Stimulated activated naive CD8-positive, alpha-beta T cell treated with anti-CD3 and anti-CD28 coated beads, Interleukin-15, amount 100 ng/mL, for 72 hours (primary cell): ENCODE measurements at regions not wholly inside any gene's neighbourhood (a gene's known extent, or its start where the extent isn't known, plus 50 kb on each side); places are given as distances from the start of the nearest gene placed in this dataset.

ENCODE experiments used
- ATAC-seq: fragments of 150-1000 bp; cut with Tn5 transposase; 2 replicates; pipeline ENCODE4 v1.10.0; 2021; ENCODE audit warnings: mild to moderate bottlenecking, moderate library complexity
- DNase-seq, 2 donors: peaks; one replicate each; pipeline ENCODE4 v3.0.0; 2021 to 2022
- H3K27ac Mint-ChIP-seq, 2 donors: one replicate each; pipeline ENCODE4 v1.8.0; 2022; ENCODE audit warnings: mild to moderate bottlenecking in 2 of 2, mixed read lengths in 2 of 2, moderate library complexity in 2 of 2
- H3K27me3 Mint-ChIP-seq: one replicate; pipeline ENCODE4 v1.8.0; 2022; ENCODE audit warnings: mixed read lengths
- H3K4me1 Mint-ChIP-seq: one replicate; pipeline ENCODE4 v1.8.0; 2022; ENCODE audit warnings: mild to moderate bottlenecking, mixed read lengths
- H3K4me3 Mint-ChIP-seq, 2 donors: one replicate each; pipeline ENCODE4 v1.8.0; 2022; ENCODE audit warnings: mild to moderate bottlenecking in 2 of 2, mixed read lengths in 2 of 2, moderate library complexity in 1 of 2
- H3K9me3 Mint-ChIP-seq, 2 donors: one replicate each; pipeline ENCODE4 v1.8.0; 2022; ENCODE audit warnings: mixed read lengths in 2 of 2

DNA sequence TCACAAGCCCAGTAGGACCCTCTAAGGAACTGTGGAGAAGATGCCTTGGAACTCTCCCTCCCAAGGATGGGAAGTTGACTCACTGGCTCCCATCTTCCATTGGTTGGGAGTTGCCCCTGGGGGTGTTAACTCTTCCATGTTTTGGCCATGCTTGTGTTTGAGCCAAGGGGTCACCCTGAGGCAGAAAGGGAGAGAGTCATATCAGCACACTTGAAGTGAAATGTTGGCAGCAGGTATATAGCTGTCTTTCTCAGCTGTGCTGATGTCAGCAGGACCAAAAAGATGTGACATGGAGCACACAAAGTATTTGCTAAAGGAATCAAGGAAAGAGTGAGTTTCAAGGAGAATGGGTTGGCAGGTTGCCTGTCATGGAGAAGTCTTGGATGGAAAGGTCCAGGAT lies 359.4 kb downstream of the RPS24 start:
- Mint-ChIP-seq H3K4me3 (no peak overlapping the region), H3K27ac (no peak overlapping the region), H3K27me3 (no peaks in the 10 kb centered on the region), H3K4me1 (no peaks in the 10 kb centered on the region), H3K9me3 (no peaks in the 10 kb centered on the region)
- DNase-seq = no peak
- no peak for ATAC-seq

GRCh38 chr10:78394047-78394446 lies 360.4 kb downstream of the RPS24 start:
- ATAC-seq (no peak), DNase-seq (no peak)
- H3K4me1 Mint-ChIP-seq = no peaks in the 10 kb centered on the region
- no peak overlapping the region for H3K4me3 Mint-ChIP-seq
- H3K9me3 Mint-ChIP-seq = no peaks in the 10 kb centered on the region
- no peak overlapping the region for H3K27ac Mint-ChIP-seq
- H3K27me3 Mint-ChIP-seq = no peaks in the 10 kb centered on the region

GRCh38 chr10:78395162-78395561 lies 361.5 kb downstream of the RPS24 start:
- no peaks in the 10 kb centered on the region for H3K4me1 Mint-ChIP-seq
- no peak for ATAC-seq
- DNase-seq = no peak
- no peaks in the 10 kb centered on the region for H3K27me3 Mint-ChIP-seq
- H3K27ac Mint-ChIP-seq = peak overlapping the region in 1 of 2 donors; percentile 40
- no peaks in the 10 kb centered on the region for H3K9me3 Mint-ChIP-seq
- no peak overlapping the region for H3K4me3 Mint-ChIP-seq

DNA sequence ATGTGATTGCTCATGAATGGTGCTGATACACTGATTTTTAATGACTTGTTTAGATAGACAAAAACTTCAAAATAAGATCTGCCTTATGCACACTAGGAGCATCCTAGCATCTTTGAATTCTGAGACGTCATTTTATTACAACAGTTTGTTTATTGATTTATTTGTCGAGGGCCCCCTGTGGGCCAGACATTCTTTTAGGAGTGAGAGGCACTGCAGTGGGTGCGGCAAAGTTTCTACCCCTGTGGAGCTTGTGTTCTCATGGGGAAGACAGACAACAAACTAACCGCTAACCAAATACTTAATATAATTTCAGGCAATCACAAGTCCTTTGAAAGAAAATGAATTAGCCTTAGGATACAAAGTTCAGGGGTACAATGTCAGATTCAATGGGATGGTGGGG lies 363.1 kb downstream of the RPS24 start:
- no peak overlapping the region for H3K4me3 Mint-ChIP-seq
- H3K9me3 Mint-ChIP-seq = no peaks in the 10 kb centered on the region
- H3K4me1 Mint-ChIP-seq = no peaks in the 10 kb centered on the region
- DNase-seq (no peak), ATAC-seq (no peak)
- no peaks in the 10 kb centered on the region for H3K27me3 Mint-ChIP-seq
- H3K27ac Mint-ChIP-seq = no peak overlapping the region

DNA sequence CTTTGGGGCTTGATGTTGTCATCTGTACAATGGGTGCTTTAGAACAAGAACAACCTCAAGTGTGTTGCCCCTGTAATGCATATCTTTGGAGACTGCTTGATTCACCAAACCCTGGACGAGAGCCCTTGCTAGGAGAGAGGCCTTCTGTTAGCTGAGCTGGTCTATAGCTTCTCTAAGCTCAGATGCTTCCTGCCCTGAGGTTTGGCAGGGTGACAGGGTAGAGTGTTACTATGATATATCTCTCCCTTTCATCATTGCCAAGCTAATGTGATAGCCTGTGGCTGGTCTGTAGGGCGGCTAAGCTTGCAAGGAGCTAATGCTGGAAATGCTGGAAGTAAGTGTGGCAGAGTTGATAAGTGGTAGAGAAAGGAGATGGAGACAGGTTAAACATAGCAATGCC lies 364.1 kb downstream of the RPS24 start:
- ATAC-seq = no peak
- Mint-ChIP-seq H3K9me3 (no peaks in the 10 kb centered on the region), H3K27ac (no peak overlapping the region)

DNA sequence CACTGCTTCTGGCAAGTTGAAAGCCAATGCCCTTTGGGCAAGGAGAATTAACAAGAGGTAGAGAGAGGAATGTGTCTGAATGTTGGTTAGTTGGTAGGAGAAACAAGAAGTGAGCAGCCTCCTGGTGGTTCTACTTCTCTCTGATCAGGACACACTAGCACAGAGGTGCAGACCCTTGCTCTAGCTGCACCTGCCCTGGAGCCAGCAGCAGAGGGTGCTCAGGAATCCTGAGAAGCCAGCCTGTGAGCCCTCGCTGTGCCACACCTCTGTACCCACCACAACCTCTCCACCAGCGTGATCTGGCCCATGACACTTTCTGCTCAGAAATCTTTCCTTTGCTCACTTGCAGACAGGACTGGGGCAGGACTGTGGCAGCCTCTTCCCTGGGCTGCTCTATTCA lies 364.7 kb downstream of the RPS24 start:
- Mint-ChIP-seq H3K27ac (peak overlapping the region in 1 of 2 donors; percentile 3), H3K9me3 (no peaks in the 10 kb centered on the region), H3K4me3 (no peak overlapping the region), H3K4me1 (no peaks in the 10 kb centered on the region), H3K27me3 (no peaks in the 10 kb centered on the region)
- ATAC-seq (peak; percentile 31), DNase-seq (no peak)

More for the DNA sequence above, 364.1 kb downstream of the RPS24 start:
- H3K4me1 Mint-ChIP-seq = no peaks in the 10 kb centered on the region
- no peaks in the 10 kb centered on the region for H3K27me3 Mint-ChIP-seq
- DNase-seq = no peak
- no peak overlapping the region for H3K4me3 Mint-ChIP-seq

GRCh38 chr10:78401624-78402367 lies 368.1 kb downstream of the RPS24 start:
- ATAC-seq = no peak
- H3K4me3 Mint-ChIP-seq = no peak overlapping the region
- no peak for DNase-seq
- no peaks in the 10 kb centered on the region for H3K9me3 Mint-ChIP-seq
- no peak overlapping the region for H3K27ac Mint-ChIP-seq
- H3K4me1 Mint-ChIP-seq = peaks cover 4% of the 10 kb centered on the region
- peaks cover 19% of the 10 kb centered on the region for H3K27me3 Mint-ChIP-seq

GRCh38 chr10:78402591-78402990 lies 368.9 kb downstream of the RPS24 start:
- DNase-seq = no peak

DNA sequence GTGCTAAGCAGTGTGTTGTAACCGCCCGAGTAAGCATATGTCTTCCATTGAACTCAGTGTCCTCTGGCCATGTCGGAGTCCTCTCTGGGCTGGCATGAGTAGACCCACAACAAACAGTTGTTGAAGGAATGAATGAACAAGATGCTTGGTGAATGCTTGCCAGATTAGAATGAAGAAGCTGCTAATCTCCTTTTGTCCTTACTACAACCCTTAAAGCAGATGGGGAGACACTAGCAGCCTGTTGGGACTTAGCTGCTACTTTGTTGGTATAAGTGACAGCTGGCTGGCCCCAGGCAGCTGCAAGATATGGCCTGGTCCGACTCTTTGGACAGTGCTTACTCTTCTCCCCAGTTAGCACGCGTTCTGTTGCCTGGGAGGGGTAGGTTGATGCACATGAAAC lies 370.1 kb downstream of the RPS24 start:
- Mint-ChIP-seq H3K27ac (no peak overlapping the region), H3K4me1 (peaks cover 9% of the 10 kb centered on the region), H3K9me3 (no peaks in the 10 kb centered on the region), H3K4me3 (no peak overlapping the region), H3K27me3 (peaks cover 24% of the 10 kb centered on the region)
- DNase-seq (no peak), ATAC-seq (no peak)

More at GRCh38 chr10:78402591-78402990, 368.9 kb downstream of the RPS24 start:
- H3K27ac Mint-ChIP-seq = no peak overlapping the region
- H3K4me3 Mint-ChIP-seq = no peak overlapping the region
- peaks cover 9% of the 10 kb centered on the region for H3K4me1 Mint-ChIP-seq
- no peaks in the 10 kb centered on the region for H3K9me3 Mint-ChIP-seq
- ATAC-seq = no peak
- H3K27me3 Mint-ChIP-seq = peaks cover 24% of the 10 kb centered on the region

GRCh38 chr10:78404296-78404695 lies 370.6 kb downstream of the RPS24 start:
- H3K9me3 Mint-ChIP-seq = no peaks in the 10 kb centered on the region
- peaks cover 9% of the 10 kb centered on the region for H3K4me1 Mint-ChIP-seq
- no peak overlapping the region for H3K27ac Mint-ChIP-seq
- ATAC-seq = no peak
- no peak for DNase-seq
- H3K4me3 Mint-ChIP-seq = no peak overlapping the region
- peaks cover 24% of the 10 kb centered on the region for H3K27me3 Mint-ChIP-seq

DNA sequence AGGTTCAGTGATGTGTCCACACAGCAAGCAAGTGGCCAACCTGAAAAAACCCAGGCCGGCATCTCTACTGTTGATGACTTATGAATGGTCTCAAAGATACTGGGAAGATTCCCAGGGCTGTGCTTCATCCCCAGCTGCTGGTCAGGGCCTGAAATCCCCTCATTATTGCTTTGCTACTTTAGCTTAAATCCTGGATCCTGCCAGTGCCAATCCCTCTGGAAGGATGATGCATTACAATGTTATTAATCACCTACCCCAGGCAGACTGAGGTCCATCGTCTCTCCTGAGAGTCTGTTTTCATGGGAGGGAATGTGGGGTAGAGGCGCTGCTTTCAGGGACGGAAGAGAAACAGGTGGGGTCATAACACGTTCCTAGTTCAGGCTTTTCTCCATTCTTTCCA lies 371.6 kb downstream of the RPS24 start:
- Mint-ChIP-seq H3K9me3 (no peaks in the 10 kb centered on the region), H3K4me1 (peaks cover 9% of the 10 kb centered on the region), H3K27ac (no peak overlapping the region), H3K27me3 (peaks cover 24% of the 10 kb centered on the region), H3K4me3 (no peak overlapping the region)
- no peak for DNase-seq
- ATAC-seq = no peak

- peaks cover 24% of the 10 kb centered on the region for H3K27me3 Mint-ChIP-seq
- peaks cover 9% of the 10 kb centered on the region for H3K4me1 Mint-ChIP-seq
- H3K27ac Mint-ChIP-seq = no peak overlapping the region
- DNase-seq (no peak), ATAC-seq (no peak)
- no peaks in the 10 kb centered on the region for H3K9me3 Mint-ChIP-seq
- H3K4me3 Mint-ChIP-seq = no peak overlapping the region
Observed at GRCh38 chr10:78405736-78406135, 372.1 kb downstream of the RPS24 start.

DNA sequence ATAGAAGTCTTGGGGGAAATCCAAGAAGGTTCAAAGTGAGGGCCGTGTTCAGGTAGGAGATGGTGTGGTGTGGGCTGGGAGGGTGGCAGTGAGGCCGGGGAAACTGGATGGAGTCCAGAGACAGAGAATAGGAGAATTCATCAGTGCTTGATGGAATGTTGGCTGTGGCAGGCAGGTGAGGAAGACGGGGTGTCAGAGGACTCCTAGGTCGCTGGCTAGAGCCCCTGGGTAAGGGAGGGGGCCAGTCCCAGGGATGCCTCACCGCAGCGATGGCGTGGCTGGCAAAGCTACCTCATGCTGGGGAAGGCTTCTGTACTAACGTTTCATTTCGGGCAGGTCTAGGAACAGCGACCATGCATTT lies 373.0 kb downstream of the RPS24 start:
- Mint-ChIP-seq H3K4me1 (peaks cover 9% of the 10 kb centered on the region), H3K27me3 (peaks cover 24% of the 10 kb centered on the region), H3K27ac (peak overlapping the region in 1 of 2 donors; percentile 7), H3K4me3 (peak overlapping the region; percentile 76), H3K9me3 (no peaks in the 10 kb centered on the region)
- DNase-seq (no peak), ATAC-seq (peak; percentile 16)

- DNase-seq (peak; percentile 55 to 64), ATAC-seq (peak; percentile 76)
- Mint-ChIP-seq H3K27ac (peak overlapping the region in 1 of 2 donors; percentile 7), H3K27me3 (peaks cover 24% of the 10 kb centered on the region), H3K4me1 (peaks cover 9% of the 10 kb centered on the region), H3K4me3 (peak overlapping the region; percentile 76), H3K9me3 (no peaks in the 10 kb centered on the region)
Observed at GRCh38 chr10:78407009-78407711, 373.5 kb downstream of the RPS24 start.

- DNase-seq = no peak
- H3K4me3 Mint-ChIP-seq = peak overlapping the region in 1 of 2 donors; percentile 76
- H3K27me3 Mint-ChIP-seq = peaks cover 24% of the 10 kb centered on the region
- H3K27ac Mint-ChIP-seq = no peak overlapping the region
- H3K4me1 Mint-ChIP-seq = peaks cover 9% of the 10 kb centered on the region
- H3K9me3 Mint-ChIP-seq = no peaks in the 10 kb centered on the region
- ATAC-seq = no peak
Observed at GRCh38 chr10:78407966-78408365, 374.3 kb downstream of the RPS24 start.

DNA sequence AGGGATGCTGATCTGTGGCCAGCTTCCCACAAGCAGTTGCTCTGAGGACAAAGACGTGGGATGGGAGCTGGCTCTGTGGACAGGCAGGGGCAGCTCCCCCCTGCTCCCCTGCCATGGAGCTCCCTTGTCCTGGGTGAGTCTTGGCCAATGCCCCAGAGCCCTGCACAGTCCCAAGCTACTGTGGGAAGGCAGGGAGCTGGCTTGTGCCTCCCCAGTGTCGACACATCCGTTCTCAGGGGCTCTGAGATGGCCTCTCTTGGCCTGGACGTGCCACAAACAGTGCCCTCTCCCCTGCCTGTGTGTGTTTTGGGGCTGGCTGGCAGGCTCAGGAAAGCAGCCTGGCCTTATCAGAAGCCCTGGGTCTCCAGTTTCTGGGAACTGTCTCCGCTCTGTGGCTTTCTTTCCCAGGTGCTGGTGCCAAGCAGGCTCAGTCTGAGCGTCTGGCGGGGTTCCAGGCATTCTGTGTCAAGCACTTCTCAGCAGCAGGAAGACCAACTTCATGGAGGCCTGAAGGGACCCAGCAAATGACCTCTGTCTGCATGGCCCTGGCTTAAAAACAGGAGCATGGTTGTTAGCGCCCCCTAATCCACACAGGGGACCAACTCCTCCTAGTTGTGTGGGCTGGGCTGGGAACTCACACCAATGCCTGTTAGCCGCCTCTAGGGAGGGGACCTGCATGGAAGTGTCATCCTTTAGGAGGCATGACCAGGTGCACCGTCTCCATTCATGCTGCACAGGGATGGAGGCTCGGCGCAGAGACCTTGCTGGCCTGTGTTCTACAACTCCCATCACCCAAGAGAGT lies 375.2 kb downstream of the RPS24 start:
- Mint-ChIP-seq H3K27me3 (peaks cover 24% of the 10 kb centered on the region), H3K9me3 (no peaks in the 10 kb centered on the region), H3K4me1 (peaks cover 9% of the 10 kb centered on the region), H3K4me3 (no peak overlapping the region), H3K27ac (no peak overlapping the region)
- no peak for ATAC-seq
- no peak for DNase-seq
